ENCODE measurements at regions not wholly inside any gene's neighbourhood (a gene's known extent, or its start where the extent isn't known, plus 50 kb on each side); places are given as distances from the start of the nearest gene placed in this dataset.
"Not testable (repeated sequence)": the region's sequence is repeated elsewhere in the genome, so short reads cannot be mapped to it uniquely, and the experiment has no call there.

DNA sequence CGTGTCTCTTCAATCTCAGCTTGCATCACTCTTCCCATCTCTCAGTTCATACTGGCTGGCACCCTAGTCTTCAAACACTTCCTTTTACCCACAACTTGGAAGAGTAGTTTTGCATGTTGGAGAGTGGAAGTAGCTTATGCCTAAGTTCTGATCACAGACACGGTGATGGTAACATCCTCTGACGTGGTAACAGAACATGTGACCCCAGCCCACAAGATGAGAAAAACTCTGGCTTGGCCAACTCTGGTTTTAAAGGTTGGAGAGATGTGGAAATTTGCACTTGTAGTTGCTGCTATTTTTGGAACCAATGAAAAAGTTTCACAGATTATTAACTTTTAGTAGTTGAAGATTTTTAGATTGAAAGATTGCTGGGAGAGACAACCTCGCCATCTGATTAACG lies 155.4 kb upstream of the SLC35G4 start:
- no peaks in the 10 kb centered on the region for H3K4me1 ChIP-seq (ENCODE audit: control insufficient read depth in 1 of 2, insufficient read depth in 2 of 2, low read depth in 1 of 2, low read length in 1 of 2)
- POLR2A ChIA-PET = no interaction called here
- no peaks in the 10 kb centered on the region for H3K9me2 ChIP-seq
- H2AFZ ChIP-seq (ENCODE audit: low read depth) = no peak overlapping the region
- peaks cover 4% of the 10 kb centered on the region; the same call in 1 of the 2 replicates for H3K27me3 ChIP-seq (ENCODE audit: insufficient read depth)
- no peaks in the 10 kb centered on the region for H3K36me3 ChIP-seq (replicated peaks in 1 of 2; ENCODE audit: control insufficient read depth in 1 of 2, insufficient read depth in 2 of 2, low read length in 1 of 2)
- H3K9me3 ChIP-seq = no peaks in the 10 kb centered on the region
- TF ChIP-seq MXI1 (IDR thresholded peaks at IDR 0.05; ENCODE audit: low read depth, low read length) (no peak), RAD21 (IDR thresholded peaks at IDR 0.05; ENCODE audit: low read length) (no peak), YY1 (IDR thresholded peaks at IDR 0.05; ENCODE audit: low read depth) (no peak), RFX5 (IDR thresholded peaks at IDR 0.05; ENCODE audit: low read length) (no peak), GABPA (IDR thresholded peaks at IDR 0.05; ENCODE audit: low read depth) (no peak), EZH2phosphoT487 (IDR thresholded peaks at IDR 0.05; ENCODE audit: borderline replicate concordance, low read depth) (no peak), FOXM1 (IDR thresholded peaks at IDR 0.05; ENCODE audit: low read depth) (no peak), RXRA (IDR thresholded peaks at IDR 0.05; ENCODE audit: borderline replicate concordance, low read depth) (no peak), SIN3A (IDR thresholded peaks at IDR 0.05; ENCODE audit: borderline replicate concordance, low read depth, low read length) (no peak), RCOR1 (IDR thresholded peaks at IDR 0.05; ENCODE audit: low read length) (no peak)
- TF ChIP-seq, protein P1, sequence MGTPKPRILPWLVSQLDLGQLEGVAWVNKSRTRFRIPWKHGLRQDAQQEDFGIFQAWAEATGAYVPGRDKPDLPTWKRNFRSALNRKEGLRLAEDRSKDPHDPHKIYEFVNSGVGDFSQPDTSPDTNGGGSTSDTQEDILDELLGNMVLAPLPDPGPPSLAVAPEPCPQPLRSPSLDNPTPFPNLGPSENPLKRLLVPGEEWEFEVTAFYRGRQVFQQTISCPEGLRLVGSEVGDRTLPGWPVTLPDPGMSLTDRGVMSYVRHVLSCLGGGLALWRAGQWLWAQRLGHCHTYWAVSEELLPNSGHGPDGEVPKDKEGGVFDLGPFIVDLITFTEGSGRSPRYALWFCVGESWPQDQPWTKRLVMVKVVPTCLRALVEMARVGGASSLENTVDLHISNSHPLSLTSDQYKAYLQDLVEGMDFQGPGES (IDR thresholded peaks at IDR 0.05; ENCODE audit: low read depth, low read length) = no peak
- TF ChIP-seq, protein P2, sequence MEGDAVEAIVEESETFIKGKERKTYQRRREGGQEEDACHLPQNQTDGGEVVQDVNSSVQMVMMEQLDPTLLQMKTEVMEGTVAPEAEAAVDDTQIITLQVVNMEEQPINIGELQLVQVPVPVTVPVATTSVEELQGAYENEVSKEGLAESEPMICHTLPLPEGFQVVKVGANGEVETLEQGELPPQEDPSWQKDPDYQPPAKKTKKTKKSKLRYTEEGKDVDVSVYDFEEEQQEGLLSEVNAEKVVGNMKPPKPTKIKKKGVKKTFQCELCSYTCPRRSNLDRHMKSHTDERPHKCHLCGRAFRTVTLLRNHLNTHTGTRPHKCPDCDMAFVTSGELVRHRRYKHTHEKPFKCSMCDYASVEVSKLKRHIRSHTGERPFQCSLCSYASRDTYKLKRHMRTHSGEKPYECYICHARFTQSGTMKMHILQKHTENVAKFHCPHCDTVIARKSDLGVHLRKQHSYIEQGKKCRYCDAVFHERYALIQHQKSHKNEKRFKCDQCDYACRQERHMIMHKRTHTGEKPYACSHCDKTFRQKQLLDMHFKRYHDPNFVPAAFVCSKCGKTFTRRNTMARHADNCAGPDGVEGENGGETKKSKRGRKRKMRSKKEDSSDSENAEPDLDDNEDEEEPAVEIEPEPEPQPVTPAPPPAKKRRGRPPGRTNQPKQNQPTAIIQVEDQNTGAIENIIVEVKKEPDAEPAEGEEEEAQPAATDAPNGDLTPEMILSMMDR (IDR thresholded peaks at IDR 0.05) = no peak
- TF ChIP-seq, protein P3, sequence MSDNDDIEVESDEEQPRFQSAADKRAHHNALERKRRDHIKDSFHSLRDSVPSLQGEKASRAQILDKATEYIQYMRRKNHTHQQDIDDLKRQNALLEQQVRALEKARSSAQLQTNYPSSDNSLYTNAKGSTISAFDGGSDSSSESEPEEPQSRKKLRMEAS (IDR thresholded peaks at IDR 0.05; ENCODE audit: low read depth) = no peak
- TF ChIP-seq, protein P4, sequence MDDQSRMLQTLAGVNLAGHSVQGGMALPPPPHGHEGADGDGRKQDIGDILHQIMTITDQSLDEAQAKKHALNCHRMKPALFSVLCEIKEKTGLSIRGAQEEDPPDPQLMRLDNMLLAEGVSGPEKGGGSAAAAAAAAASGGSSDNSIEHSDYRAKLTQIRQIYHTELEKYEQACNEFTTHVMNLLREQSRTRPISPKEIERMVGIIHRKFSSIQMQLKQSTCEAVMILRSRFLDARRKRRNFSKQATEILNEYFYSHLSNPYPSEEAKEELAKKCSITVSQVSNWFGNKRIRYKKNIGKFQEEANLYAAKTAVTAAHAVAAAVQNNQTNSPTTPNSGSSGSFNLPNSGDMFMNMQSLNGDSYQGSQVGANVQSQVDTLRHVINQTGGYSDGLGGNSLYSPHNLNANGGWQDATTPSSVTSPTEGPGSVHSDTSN (IDR thresholded peaks at IDR 0.05) = no peak
- TF ChIP-seq, protein P5, sequence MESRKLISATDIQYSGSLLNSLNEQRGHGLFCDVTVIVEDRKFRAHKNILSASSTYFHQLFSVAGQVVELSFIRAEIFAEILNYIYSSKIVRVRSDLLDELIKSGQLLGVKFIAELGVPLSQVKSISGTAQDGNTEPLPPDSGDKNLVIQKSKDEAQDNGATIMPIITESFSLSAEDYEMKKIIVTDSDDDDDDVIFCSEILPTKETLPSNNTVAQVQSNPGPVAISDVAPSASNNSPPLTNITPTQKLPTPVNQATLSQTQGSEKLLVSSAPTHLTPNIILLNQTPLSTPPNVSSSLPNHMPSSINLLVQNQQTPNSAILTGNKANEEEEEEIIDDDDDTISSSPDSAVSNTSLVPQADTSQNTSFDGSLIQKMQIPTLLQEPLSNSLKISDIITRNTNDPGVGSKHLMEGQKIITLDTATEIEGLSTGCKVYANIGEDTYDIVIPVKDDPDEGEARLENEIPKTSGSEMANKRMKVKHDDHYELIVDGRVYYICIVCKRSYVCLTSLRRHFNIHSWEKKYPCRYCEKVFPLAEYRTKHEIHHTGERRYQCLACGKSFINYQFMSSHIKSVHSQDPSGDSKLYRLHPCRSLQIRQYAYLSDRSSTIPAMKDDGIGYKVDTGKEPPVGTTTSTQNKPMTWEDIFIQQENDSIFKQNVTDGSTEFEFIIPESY (IDR thresholded peaks at IDR 0.05; ENCODE audit: borderline replicate concordance, low read depth) = no peak
- H3K79me2 ChIP-seq (ENCODE audit: insufficient read depth) = no peaks in the 10 kb centered on the region
- 2% methylated on average over 5 of the region's 5 CpGs for WGBS (ENCODE audit: low lambda C conversion rate)
- H3K27ac ChIP-seq (ENCODE audit: low read depth in 2 of 2, low read length in 1 of 2) = no peak overlapping the region
- DNase-seq = no peak
- H3K4me3 ChIP-seq (ENCODE audit: low read depth in 2 of 2, low read length in 1 of 2) = no peak overlapping the region
- no peaks in the 10 kb centered on the region for H3F3A ChIP-seq (replicated peaks; ENCODE audit: insufficient read depth)
- H3K9ac ChIP-seq = no peak overlapping the region
- no peaks in the 10 kb centered on the region for H4K20me1 ChIP-seq (ENCODE audit: insufficient read depth)
- H3K4me2 ChIP-seq = no peak overlapping the region
- CTCF ChIA-PET = no interaction called here

DNA sequence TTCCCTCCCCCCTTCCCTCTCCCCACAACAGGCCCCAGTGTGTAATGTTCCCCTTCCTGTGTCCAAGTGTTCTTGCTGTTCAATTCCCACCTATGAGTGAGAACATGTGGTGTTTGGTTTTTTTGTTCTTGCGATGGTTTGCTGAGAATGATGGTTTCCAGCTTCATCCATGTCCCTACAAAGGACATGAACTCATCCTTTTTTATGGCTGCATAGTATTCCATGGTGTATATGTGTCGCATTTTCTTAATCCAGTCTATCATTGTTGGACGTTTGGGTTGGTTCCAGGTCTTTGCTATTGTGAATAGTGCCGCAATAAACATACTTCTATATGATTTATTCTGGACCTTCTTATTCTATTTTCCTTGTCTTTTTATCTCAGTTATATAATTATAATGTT lies 165.2 kb upstream of the SLC35G4 start:
- DNase-seq; H3K36me3 ChIP-seq (replicated peaks in 1 of 2; ENCODE audit: control insufficient read depth in 1 of 2, insufficient read depth in 2 of 2, low read length in 1 of 2); H3K9ac ChIP-seq; POLR2A ChIA-PET; H3K9me2 ChIP-seq; H3K27ac ChIP-seq (ENCODE audit: low read depth in 2 of 2, low read length in 1 of 2); CTCF ChIA-PET; H2AFZ ChIP-seq (ENCODE audit: low read depth); H3K4me3 ChIP-seq (ENCODE audit: low read depth in 2 of 2, low read length in 1 of 2); H3K4me1 ChIP-seq (ENCODE audit: control insufficient read depth in 1 of 2, insufficient read depth in 2 of 2, low read depth in 1 of 2, low read length in 1 of 2); H3K4me2 ChIP-seq; H4K20me1 ChIP-seq (ENCODE audit: insufficient read depth); H3K9me3 ChIP-seq; H3K27me3 ChIP-seq (ENCODE audit: insufficient read depth); H3F3A ChIP-seq (replicated peaks; ENCODE audit: insufficient read depth); H3K79me2 ChIP-seq (ENCODE audit: insufficient read depth): not testable (repeated sequence)
- 5% methylated on average over 4 of the region's 4 CpGs for WGBS (ENCODE audit: low lambda C conversion rate)
